RWPE2 (cell line): ENCODE measurements at regions not wholly inside any gene's neighbourhood (a gene's known extent, or its start where the extent isn't known, plus 50 kb on each side); places are given as distances from the start of the nearest gene placed in this dataset.

Experiments used
- ATAC-seq: fragments of 200-7000 bp; cut with Tn5 transposase; 3 replicates; pipeline ENCODE4 v1.9.1; 2021; ENCODE audit warnings: low read depth
- DNase-seq: peaks from one replicate; pipeline ENCODE4 v3.0.0-alpha.2; 2020; ENCODE audit warnings: low spot score
- H3K27ac ChIP-seq: fragments of 450-650 bp; 2 replicates; pipeline ENCODE4 v1.5.1; 2017; ENCODE audit warnings: mild to moderate bottlenecking; ENCODE audit not compliant: poor library complexity, severe bottlenecking
- H3K27me3 ChIP-seq: fragments of 250-450 bp; sonication (Bioruptor Pico); 2 replicates; pipeline ENCODE4 v1.5.1; 2021; ENCODE audit warnings: mild to moderate bottlenecking, moderate library complexity; ENCODE audit not compliant: insufficient read depth, poor library complexity, severe bottlenecking
- H3K36me3 ChIP-seq: fragments of 250-450 bp; sonication (Bioruptor Pico); 2 replicates; pipeline ENCODE4 v1.5.1; 2020; ENCODE audit warnings: low read depth, mild to moderate bottlenecking, moderate library complexity
- H3K4me1 ChIP-seq: fragments of 250-450 bp; sonication (Bioruptor Pico); 2 replicates; pipeline ENCODE4 v1.5.1; 2021; ENCODE audit warnings: mild to moderate bottlenecking, moderate library complexity; ENCODE audit not compliant: insufficient read depth, poor library complexity, severe bottlenecking
- H3K4me3 ChIP-seq: fragments of 250-450 bp; sonication (Bioruptor Pico); 2 replicates; pipeline ENCODE4 v1.5.1; 2021; ENCODE audit warnings: mild to moderate bottlenecking, moderate library complexity; ENCODE audit not compliant: severe bottlenecking
- H3K9me3 ChIP-seq: fragments of 250-450 bp; sonication (Bioruptor Pico); 2 replicates; pipeline ENCODE4 v1.5.1; 2021; ENCODE audit warnings: mild to moderate bottlenecking, moderate library complexity; ENCODE audit not compliant: severe bottlenecking
- TF ChIP-seq, protein P1 (sequence below): fragments of 450-650 bp; IDR thresholded peaks from one replicate; pipeline ENCODE4 v1.5.1; 2017; ENCODE audit warnings: mild to moderate bottlenecking, moderate library complexity; ENCODE audit not compliant: poor library complexity, severe bottlenecking

DNA sequence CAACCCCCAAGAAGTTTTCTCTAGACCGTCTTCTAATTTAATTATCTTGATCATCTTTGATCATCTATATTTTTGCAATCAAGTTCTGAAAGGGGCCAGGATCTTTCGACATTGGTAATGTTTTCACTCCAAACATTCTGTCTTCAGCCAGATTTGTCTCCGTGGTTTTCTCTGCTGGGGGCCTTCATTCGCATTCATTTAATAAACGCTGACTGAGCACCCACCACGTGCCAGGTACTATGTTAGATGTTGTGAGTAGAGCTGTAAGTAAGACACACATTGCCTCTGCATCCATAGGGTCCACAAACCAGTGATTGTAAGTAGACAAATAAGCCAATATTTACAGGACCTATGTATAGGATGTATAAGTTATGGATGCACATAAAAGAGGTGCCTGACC, 134.5 kb upstream of the MROH9 start:
- no peaks in the 10 kb centered on the region for H3K9me3 ChIP-seq
- no peak for DNase-seq
- no peak for ATAC-seq
- H3K4me1 ChIP-seq: no peaks in the 10 kb centered on the region
- no peaks in the 10 kb centered on the region for H3K36me3 ChIP-seq
- TF ChIP-seq, protein P1, sequence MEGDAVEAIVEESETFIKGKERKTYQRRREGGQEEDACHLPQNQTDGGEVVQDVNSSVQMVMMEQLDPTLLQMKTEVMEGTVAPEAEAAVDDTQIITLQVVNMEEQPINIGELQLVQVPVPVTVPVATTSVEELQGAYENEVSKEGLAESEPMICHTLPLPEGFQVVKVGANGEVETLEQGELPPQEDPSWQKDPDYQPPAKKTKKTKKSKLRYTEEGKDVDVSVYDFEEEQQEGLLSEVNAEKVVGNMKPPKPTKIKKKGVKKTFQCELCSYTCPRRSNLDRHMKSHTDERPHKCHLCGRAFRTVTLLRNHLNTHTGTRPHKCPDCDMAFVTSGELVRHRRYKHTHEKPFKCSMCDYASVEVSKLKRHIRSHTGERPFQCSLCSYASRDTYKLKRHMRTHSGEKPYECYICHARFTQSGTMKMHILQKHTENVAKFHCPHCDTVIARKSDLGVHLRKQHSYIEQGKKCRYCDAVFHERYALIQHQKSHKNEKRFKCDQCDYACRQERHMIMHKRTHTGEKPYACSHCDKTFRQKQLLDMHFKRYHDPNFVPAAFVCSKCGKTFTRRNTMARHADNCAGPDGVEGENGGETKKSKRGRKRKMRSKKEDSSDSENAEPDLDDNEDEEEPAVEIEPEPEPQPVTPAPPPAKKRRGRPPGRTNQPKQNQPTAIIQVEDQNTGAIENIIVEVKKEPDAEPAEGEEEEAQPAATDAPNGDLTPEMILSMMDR: no peak
- H3K27ac ChIP-seq: no peak overlapping the region
- H3K27me3 ChIP-seq: no peaks in the 10 kb centered on the region
- H3K4me3 ChIP-seq: no peak overlapping the region

- no peak overlapping the region for H3K27ac ChIP-seq
- H3K27me3 ChIP-seq: no peaks in the 10 kb centered on the region
- no peaks in the 10 kb centered on the region for H3K9me3 ChIP-seq
- ATAC-seq: no peak
- TF ChIP-seq, protein P1: no peak
- DNase-seq: no peak
- no peaks in the 10 kb centered on the region for H3K4me1 ChIP-seq
- no peaks in the 10 kb centered on the region for H3K36me3 ChIP-seq
- H3K4me3 ChIP-seq: no peak overlapping the region
Measured at GRCh38 chr1:170803711-170804110, 131.6 kb upstream of the MROH9 start.

GRCh38 chr1:170804419-170804818, 130.9 kb upstream of the MROH9 start:
- no peaks in the 10 kb centered on the region for H3K9me3 ChIP-seq
- no peak overlapping the region for H3K27ac ChIP-seq
- H3K36me3 ChIP-seq: no peaks in the 10 kb centered on the region
- TF ChIP-seq, protein P1: no peak
- DNase-seq: no peak
- no peak for ATAC-seq
- H3K4me1 ChIP-seq: no peaks in the 10 kb centered on the region
- H3K4me3 ChIP-seq: no peak overlapping the region
- H3K27me3 ChIP-seq: no peaks in the 10 kb centered on the region

DNA sequence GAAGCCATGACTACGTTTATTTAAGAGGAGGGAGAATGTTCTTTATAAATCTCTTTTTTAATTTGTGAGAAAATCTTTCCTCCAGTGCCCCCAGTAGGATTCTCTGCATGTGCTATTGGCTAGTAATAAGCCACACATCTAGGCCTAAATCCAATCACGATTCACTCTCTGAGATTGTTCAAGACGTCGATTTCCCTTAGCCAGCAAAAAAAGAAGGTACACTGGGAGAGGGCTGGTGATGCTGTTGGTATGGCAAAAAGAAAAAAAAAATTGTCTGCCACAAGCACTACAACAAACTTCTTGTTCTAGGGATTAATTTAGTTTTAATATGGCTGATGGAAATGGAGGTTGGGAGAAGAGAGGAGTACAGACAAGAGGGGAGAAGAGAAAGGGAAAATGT, 130.5 kb upstream of the MROH9 start:
- Histone ChIP-seq H3K36me3 (no peaks in the 10 kb centered on the region), H3K4me3 (no peak overlapping the region), H3K27ac (no peak overlapping the region), H3K9me3 (no peaks in the 10 kb centered on the region), H3K4me1 (no peaks in the 10 kb centered on the region), H3K27me3 (no peaks in the 10 kb centered on the region)
- TF ChIP-seq, protein P1: no peak
- DNase-seq: no peak
- ATAC-seq: no peak

GRCh38 chr1:170806961-170807360, 128.4 kb upstream of the MROH9 start:
- H3K27ac ChIP-seq: no peak overlapping the region
- DNase-seq (no peak), ATAC-seq (no peak)

More at GRCh38 chr1:170806961-170807360, 128.4 kb upstream of the MROH9 start:
- TF ChIP-seq, protein P1: no peak
- H3K4me3 ChIP-seq: no peak overlapping the region
- no peaks in the 10 kb centered on the region for H3K36me3 ChIP-seq
- no peaks in the 10 kb centered on the region for H3K4me1 ChIP-seq
- H3K9me3 ChIP-seq: no peaks in the 10 kb centered on the region
- no peaks in the 10 kb centered on the region for H3K27me3 ChIP-seq
